IMR-90 (cell line): ENCODE measurements at regions not wholly inside any gene's neighbourhood (a gene's known extent, or its start where the extent isn't known, plus 50 kb on each side); places are given as distances from the start of the nearest gene placed in this dataset.

Experiments
- ATAC-seq: fragments of 200-7000 bp; cut with Tn5 transposase; 2 replicates; pipeline ENCODE4 v1.9.1; 2020; ENCODE audit warnings: low read depth, mild to moderate bottlenecking, moderate library complexity
- BruUV-seq: library from RNA; stranded (reverse); fragments of 400-500 nt; replicated peaks from 2 replicates; lab custom pipeline; 2021; lab: Mats Ljungman, UMichigan
- CTCF ChIA-PET: fragments of 300-600 bp; formaldehyde crosslinking; extraction: SDS; loops from one replicate; lab custom pipeline; 2021; ENCODE audit warnings: antibody characterized with exemption; lab: Yijun Ruan, JAX
- POLR2A ChIA-PET: fragments of 300-600 bp; sonication (Branson Sonifier 250); formaldehyde crosslinking; loops from one replicate; lab custom pipeline; 2022; ENCODE audit warnings: antibody characterized with exemption; ENCODE audit not compliant: unreplicated experiment; lab: Charles Lee
- DNase-seq: peaks from one replicate; pipeline ENCODE4 v3.0.0; 2013
- H2AFZ ChIP-seq: replicated peaks from 2 replicates; pipeline ENCODE3; 2013; ENCODE audit warnings: low read length, mild to moderate bottlenecking; ENCODE audit not compliant: poor library complexity
- H2AK5ac ChIP-seq: 2 replicates; pipeline ENCODE4 v1.6.1; 2013; ENCODE audit warnings: low read depth, low read length, inconsistent platforms
- H2AK9ac ChIP-seq: replicated peaks from 2 replicates; pipeline ENCODE3; 2013; ENCODE audit warnings: mild to moderate bottlenecking, low read depth, low read length, moderate library complexity; ENCODE audit not compliant: poor library complexity
- H2BK120ac ChIP-seq: 2 replicates; pipeline ENCODE4 v1.6.1; 2013; ENCODE audit warnings: low read depth, low read length, inconsistent platforms
- H2BK15ac ChIP-seq: 3 replicates; pipeline ENCODE4 v1.6.1; 2013; ENCODE audit warnings: low read depth, low read length, inconsistent platforms
- H2BK20ac ChIP-seq: 2 replicates; pipeline ENCODE4 v1.6.1; 2013; ENCODE audit warnings: low read depth, mild to moderate bottlenecking, inconsistent platforms, low read length, moderate library complexity
- H2BK5ac ChIP-seq: 2 replicates; pipeline ENCODE4 v1.6.1; 2013; ENCODE audit warnings: mild to moderate bottlenecking, low read depth, low read length, inconsistent platforms; ENCODE audit not compliant: poor library complexity, severe bottlenecking
- H3K14ac ChIP-seq: replicated peaks from 2 replicates; pipeline ENCODE4 v1.6.1; 2013; ENCODE audit warnings: low read depth, low read length, inconsistent platforms
- H3K18ac ChIP-seq: 2 replicates; pipeline ENCODE4 v1.6.1; 2013; ENCODE audit warnings: low read depth, low read length, control low read depth
- H3K23ac ChIP-seq: 2 replicates; pipeline ENCODE4 v1.6.1; 2013; ENCODE audit warnings: low read depth, low read length, inconsistent platforms
- H3K27ac ChIP-seq: 2 replicates; pipeline ENCODE4 v1.5.1; 2013; ENCODE audit warnings: mild to moderate bottlenecking, control low read depth, low read length; ENCODE audit not compliant: insufficient read depth
- H3K27me3 ChIP-seq: 2 replicates; pipeline ENCODE4 v1.6.1; 2013; ENCODE audit warnings: low read length; ENCODE audit not compliant: control insufficient read depth, insufficient read depth
- H3K36me3 ChIP-seq: 2 replicates; pipeline ENCODE4 v1.6.1; 2013; ENCODE audit warnings: low read length, mixed read lengths; ENCODE audit not compliant: control insufficient read depth, insufficient read depth
- H3K4ac ChIP-seq: 2 replicates; pipeline ENCODE4 v1.6.1; 2013; ENCODE audit warnings: low read depth, low read length, inconsistent platforms
- H3K4me1 ChIP-seq: 2 replicates; pipeline ENCODE4 v1.6.1; 2013; ENCODE audit warnings: low read length, mixed read lengths; ENCODE audit not compliant: control insufficient read depth, insufficient read depth
- H3K4me2 ChIP-seq: 2 replicates; pipeline ENCODE4 v1.6.1; 2013; ENCODE audit warnings: low read depth, mild to moderate bottlenecking, control low read depth, low read length, moderate library complexity
- H3K4me3 ChIP-seq: 2 replicates; pipeline ENCODE4 v1.5.1; 2013; ENCODE audit warnings: low read depth, mild to moderate bottlenecking, control low read depth, low read length, moderate library complexity; ENCODE audit not compliant: insufficient read depth
- H3K56ac ChIP-seq: 2 replicates; pipeline ENCODE4 v1.6.1; 2013; ENCODE audit warnings: low read length, inconsistent platforms; ENCODE audit not compliant: insufficient read depth; ENCODE audit errors: extremely low read depth
- H3K79me1 ChIP-seq, 2 experiments: 2 replicates each; pipeline ENCODE4 v1.6.1; 2013; ENCODE audit warnings: low read length in 2 of 2, inconsistent platforms in 1 of 2, low read depth in 1 of 2
- H3K9ac ChIP-seq: 2 replicates; pipeline ENCODE4 v1.6.1; 2013; ENCODE audit warnings: low read depth, low read length, control low read depth
- H3K9me1 ChIP-seq: 2 replicates; pipeline ENCODE4 v1.6.1; 2013; ENCODE audit warnings: low read length, inconsistent platforms; ENCODE audit not compliant: insufficient read depth
- H3K9me3 ChIP-seq: 2 replicates; pipeline ENCODE4 v1.6.1; 2013; ENCODE audit warnings: low read length; ENCODE audit not compliant: control insufficient read depth, insufficient read depth
- H4K20me1 ChIP-seq: 2 replicates; pipeline ENCODE4 v1.6.1; 2013; ENCODE audit warnings: low read length, inconsistent platforms; ENCODE audit not compliant: insufficient read depth
- H4K5ac ChIP-seq: 2 replicates; pipeline ENCODE4 v1.6.1; 2013; ENCODE audit warnings: mild to moderate bottlenecking, low read depth, low read length, control low read depth
- H4K8ac ChIP-seq, 2 experiments: 2 replicates each; pipeline ENCODE4 v1.6.1; 2013; ENCODE audit warnings: low read depth in 2 of 2, low read length in 2 of 2, control low read depth in 1 of 2, inconsistent platforms in 1 of 2
- H4K91ac ChIP-seq: 2 replicates; pipeline ENCODE4 v1.6.1; 2013; ENCODE audit warnings: low read depth, low read length, inconsistent platforms; ENCODE audit not compliant: insufficient read depth
- BHLHE40 ChIP-seq: fragments of 150-350 bp; IDR thresholded peaks from 2 replicates; pipeline ENCODE4 v1.6.1; 2016; ENCODE audit warnings: mild to moderate bottlenecking, low read depth, low read length
- CEBPB ChIP-seq: IDR thresholded peaks from 2 replicates; pipeline ENCODE4 v1.6.1; 2012; ENCODE audit warnings: low read depth, low read length, improper control_type of control experiment
- CHD1 ChIP-seq: IDR thresholded peaks from 2 replicates; pipeline ENCODE4 v1.6.1; 2012; ENCODE audit warnings: low read depth, low read length, improper control_type of control experiment
- ELK1 ChIP-seq: fragments of 150-350 bp; IDR thresholded peaks from 2 replicates; pipeline ENCODE4 v1.6.1; 2016; ENCODE audit warnings: low read depth, mild to moderate bottlenecking, low read length, moderate library complexity, borderline replicate concordance
- FOS ChIP-seq: fragments of 150-350 bp; IDR thresholded peaks from 2 replicates; pipeline ENCODE4 v1.6.1; 2016; ENCODE audit warnings: low read depth, low read length
- MAFK ChIP-seq: IDR thresholded peaks from 2 replicates; pipeline ENCODE4 v1.6.1; 2012; ENCODE audit warnings: low read depth, low read length, improper control_type of control experiment
- MAZ ChIP-seq: IDR thresholded peaks from 2 replicates; pipeline ENCODE4 v1.6.1; 2012; ENCODE audit warnings: low read depth, mild to moderate bottlenecking, low read length, improper control_type of control experiment, moderate library complexity, borderline replicate concordance
- MXI1 ChIP-seq: IDR thresholded peaks from 2 replicates; pipeline ENCODE4 v1.6.1; 2012; ENCODE audit warnings: low read depth, mild to moderate bottlenecking, low read length, moderate library complexity, borderline replicate concordance
- NFE2L2 ChIP-seq: fragments of 150-350 bp; IDR thresholded peaks from 2 replicates; pipeline ENCODE4 v1.6.1; 2016; ENCODE audit warnings: low read depth, mild to moderate bottlenecking, low read length
- POLR2A ChIP-seq: IDR thresholded peaks from 2 replicates; pipeline ENCODE4 v1.6.1; 2012; ENCODE audit warnings: mild to moderate bottlenecking, low read depth, low read length
- RAD21 ChIP-seq: IDR thresholded peaks from 2 replicates; pipeline ENCODE4 v1.6.1; 2012; ENCODE audit warnings: low read length, improper control_type of control experiment
- RCOR1 ChIP-seq: IDR thresholded peaks from 2 replicates; pipeline ENCODE4 v1.6.1; 2012; ENCODE audit warnings: mild to moderate bottlenecking, low read length, improper control_type of control experiment; ENCODE audit not compliant: insufficient replicate concordance
- RFX5 ChIP-seq: IDR thresholded peaks from 2 replicates; pipeline ENCODE4 v1.8.0; 2012; ENCODE audit warnings: low read depth, mild to moderate bottlenecking, low read length, moderate library complexity
- SMC3 ChIP-seq: fragments of 150-350 bp; IDR thresholded peaks from 2 replicates; pipeline ENCODE4 v1.6.1; 2016; ENCODE audit warnings: low read depth, mild to moderate bottlenecking, antibody characterized with exemption, low read length, moderate library complexity
- WGBS, 2 experiments: methylation state at CpG; one replicate each; pipeline versions ENCODE4 v1.1.5 to v1.1.7; 2013; ENCODE audit warnings: missing lambda C conversion rate in 2 of 2; ENCODE audit not compliant: insufficient read length in 1 of 2; ENCODE audit errors: extremely low coverage in 2 of 2; 5-methylcytosine and 5-hydroxymethylcytosine counted together
- dilution Hi-C: fragments of 300-500 bp; cut with HindIII; formaldehyde crosslinking; loops from one replicate; pipeline ENCODE4 v1.14.3; 2018; ENCODE audit warnings: low sequenced_read_pairs; ENCODE audit not compliant: unreplicated experiment
- in situ Hi-C: fragments of 300-500 bp; cut with MboI; formaldehyde crosslinking; loops from 3 replicates; pipeline ENCODE4 v1.14.3; 2019; ENCODE audit warnings: low sequenced_read_pairs, inconsistent platforms, mixed read lengths
- intact Hi-C: fragments of 100-400 bp; cut with micrococcal nuclease; formaldehyde crosslinking; loops from 2 replicates; pipeline ENCODE4 v1.10.0; 2022
- TF ChIP-seq, protein P1 (sequence below): conservative IDR thresholded peaks from 2 replicates; pipeline ENCODE4 v1.5.1; 2012; ENCODE audit warnings: mild to moderate bottlenecking, low read depth, low read length, improper control_type of control experiment
- TF ChIP-seq, protein P2 (sequence below): fragments of 150-350 bp; IDR thresholded peaks from 2 replicates; pipeline ENCODE4 v1.6.1; 2017; ENCODE audit warnings: mild to moderate bottlenecking, antibody characterized with exemption, low read length, low read depth

DNA sequence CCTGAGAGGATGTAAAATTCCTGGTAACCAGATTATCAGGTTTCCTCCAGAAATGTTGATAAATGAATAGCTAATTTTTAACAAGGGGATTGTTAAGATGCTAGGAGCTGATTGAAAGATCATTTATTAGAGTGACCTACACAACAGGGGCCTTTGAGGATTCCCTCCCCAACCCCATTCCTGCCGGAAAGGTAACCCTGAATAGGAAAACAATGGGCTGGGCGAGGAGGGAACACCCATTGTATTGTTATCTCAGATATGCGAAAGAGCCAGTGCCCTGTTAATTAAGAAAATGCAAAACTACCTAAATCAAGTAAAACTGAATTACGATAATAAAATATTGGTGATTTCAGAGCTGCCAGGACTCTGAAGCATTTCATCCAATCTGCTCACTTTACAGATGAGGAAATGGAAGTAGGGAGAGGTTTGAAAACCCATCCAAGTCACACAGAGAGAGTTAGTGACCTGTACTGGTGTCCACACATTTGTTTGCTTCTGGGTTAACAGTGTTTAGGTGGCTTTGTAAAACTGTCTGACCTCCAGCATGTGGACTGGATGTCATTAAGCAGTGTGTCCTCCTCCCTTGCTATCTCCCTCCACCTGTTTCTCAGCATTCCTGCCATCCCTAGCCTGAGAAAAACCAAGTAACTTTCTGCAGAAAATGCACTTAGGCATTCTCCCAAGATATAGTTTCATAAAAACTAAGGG is 214.8 kb downstream of the TTC6 start:
- Histone ChIP-seq H2AFZ (no peak overlapping the region), H3K27ac (no peak overlapping the region), H2AK9ac (no peak overlapping the region), H3K9ac (no peak overlapping the region), H3K18ac (no peak overlapping the region), H4K8ac (no peak overlapping the region), H3K14ac (no peak overlapping the region), H4K91ac (no peak overlapping the region), H3K9me1 (no peaks in the 10 kb centered on the region), H3K4me1 (no peaks in the 10 kb centered on the region), H2AK5ac (no peak overlapping the region), H3K4ac (no peak overlapping the region), H4K5ac (no peak overlapping the region), H3K9me3 (no peaks in the 10 kb centered on the region), H3K56ac (no peak overlapping the region), H3K4me2 (no peak overlapping the region), H3K4me3 (no peak overlapping the region), H2BK20ac (no peak overlapping the region), H3K36me3 (no peaks in the 10 kb centered on the region), H4K20me1 (no peaks in the 10 kb centered on the region), H3K79me1 (no peaks in the 10 kb centered on the region), H2BK15ac (no peak overlapping the region), H2BK5ac (no peak overlapping the region), H2BK120ac (no peak overlapping the region), H3K27me3 (no peaks in the 10 kb centered on the region), H3K23ac (no peak overlapping the region)
- intact Hi-C loops: no loop called here
- WGBS, 2 experiments: no CpG with 5 or more reads among the region's 4 CpGs
- dilution Hi-C loops: no loop called here
- no peak for TF ChIP-seq MAFK
- TF ChIP-seq RFX5: no peak
- TF ChIP-seq RCOR1: no peak
- TF ChIP-seq, protein P1, sequence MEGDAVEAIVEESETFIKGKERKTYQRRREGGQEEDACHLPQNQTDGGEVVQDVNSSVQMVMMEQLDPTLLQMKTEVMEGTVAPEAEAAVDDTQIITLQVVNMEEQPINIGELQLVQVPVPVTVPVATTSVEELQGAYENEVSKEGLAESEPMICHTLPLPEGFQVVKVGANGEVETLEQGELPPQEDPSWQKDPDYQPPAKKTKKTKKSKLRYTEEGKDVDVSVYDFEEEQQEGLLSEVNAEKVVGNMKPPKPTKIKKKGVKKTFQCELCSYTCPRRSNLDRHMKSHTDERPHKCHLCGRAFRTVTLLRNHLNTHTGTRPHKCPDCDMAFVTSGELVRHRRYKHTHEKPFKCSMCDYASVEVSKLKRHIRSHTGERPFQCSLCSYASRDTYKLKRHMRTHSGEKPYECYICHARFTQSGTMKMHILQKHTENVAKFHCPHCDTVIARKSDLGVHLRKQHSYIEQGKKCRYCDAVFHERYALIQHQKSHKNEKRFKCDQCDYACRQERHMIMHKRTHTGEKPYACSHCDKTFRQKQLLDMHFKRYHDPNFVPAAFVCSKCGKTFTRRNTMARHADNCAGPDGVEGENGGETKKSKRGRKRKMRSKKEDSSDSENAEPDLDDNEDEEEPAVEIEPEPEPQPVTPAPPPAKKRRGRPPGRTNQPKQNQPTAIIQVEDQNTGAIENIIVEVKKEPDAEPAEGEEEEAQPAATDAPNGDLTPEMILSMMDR: no peak
- no peak for TF ChIP-seq RAD21
- no peak for TF ChIP-seq ELK1
- TF ChIP-seq POLR2A: no peak
- TF ChIP-seq BHLHE40: no peak
- no peak for TF ChIP-seq CEBPB
- TF ChIP-seq FOS: no peak
- no peak for TF ChIP-seq CHD1
- TF ChIP-seq MAZ: no peak
- no peak for TF ChIP-seq MXI1
- TF ChIP-seq NFE2L2: no peak
- no peak for TF ChIP-seq SMC3
- TF ChIP-seq, protein P2, sequence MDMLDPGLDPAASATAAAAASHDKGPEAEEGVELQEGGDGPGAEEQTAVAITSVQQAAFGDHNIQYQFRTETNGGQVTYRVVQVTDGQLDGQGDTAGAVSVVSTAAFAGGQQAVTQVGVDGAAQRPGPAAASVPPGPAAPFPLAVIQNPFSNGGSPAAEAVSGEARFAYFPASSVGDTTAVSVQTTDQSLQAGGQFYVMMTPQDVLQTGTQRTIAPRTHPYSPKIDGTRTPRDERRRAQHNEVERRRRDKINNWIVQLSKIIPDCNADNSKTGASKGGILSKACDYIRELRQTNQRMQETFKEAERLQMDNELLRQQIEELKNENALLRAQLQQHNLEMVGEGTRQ: no peak
- in situ Hi-C loops: no loop called here
- DNase-seq (no peak), ATAC-seq (no peak)
- POLR2A ChIA-PET: no interaction called here
- no TSS peak for BruUV-seq
- CTCF ChIA-PET: no interaction called here
